NCI-H187 treated with DMSO at 0.1 percent for 48 hours (cell line): ENCODE measurements at regions not wholly inside any gene's neighbourhood (a gene's known extent, or its start where the extent isn't known, plus 50 kb on each side); places are given as distances from the start of the nearest gene placed in this dataset.

Experiments used
- DNase-seq: peaks from one replicate; lab custom pipeline; 2025; lab: John Stamatoyannopoulos, UW

GRCh38 chr5:133905424-133905823 is 63.0 kb downstream of the C5orf15 start:
- DNase-seq: no peak

GRCh38 chr5:133904641-133905040 is 63.8 kb downstream of the C5orf15 start:
- DNase-seq: no peak

DNA sequence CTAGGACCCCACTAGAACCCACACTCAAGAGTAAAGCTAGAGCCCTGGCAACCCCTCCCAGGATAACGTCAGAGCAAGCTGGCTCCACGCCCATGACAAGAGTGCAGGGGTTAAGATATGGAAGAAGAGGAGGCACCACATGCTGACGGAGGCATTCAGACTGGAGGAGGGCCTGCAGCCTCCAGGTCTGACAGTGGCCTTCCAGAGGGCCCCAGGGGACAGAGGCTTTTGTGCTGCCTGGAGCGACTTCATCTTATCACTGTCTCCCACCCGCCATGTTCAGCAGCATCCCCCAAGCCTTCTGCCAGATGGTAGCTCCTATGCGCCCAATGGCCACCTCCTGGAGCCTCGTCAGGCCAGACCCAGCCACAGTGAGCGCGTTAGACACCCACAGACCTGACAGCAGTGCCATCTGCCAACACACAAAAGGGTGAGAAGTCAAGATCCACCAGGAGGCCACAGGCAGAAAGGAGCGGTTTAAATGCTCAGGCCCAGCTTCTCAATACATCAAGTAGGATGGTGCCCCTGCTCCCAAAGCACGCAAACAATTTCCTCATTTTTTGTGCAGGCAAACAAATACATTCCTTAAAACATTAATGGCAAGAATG is 65.8 kb downstream of the C5orf15 start:
- DNase-seq: no peak

DNA sequence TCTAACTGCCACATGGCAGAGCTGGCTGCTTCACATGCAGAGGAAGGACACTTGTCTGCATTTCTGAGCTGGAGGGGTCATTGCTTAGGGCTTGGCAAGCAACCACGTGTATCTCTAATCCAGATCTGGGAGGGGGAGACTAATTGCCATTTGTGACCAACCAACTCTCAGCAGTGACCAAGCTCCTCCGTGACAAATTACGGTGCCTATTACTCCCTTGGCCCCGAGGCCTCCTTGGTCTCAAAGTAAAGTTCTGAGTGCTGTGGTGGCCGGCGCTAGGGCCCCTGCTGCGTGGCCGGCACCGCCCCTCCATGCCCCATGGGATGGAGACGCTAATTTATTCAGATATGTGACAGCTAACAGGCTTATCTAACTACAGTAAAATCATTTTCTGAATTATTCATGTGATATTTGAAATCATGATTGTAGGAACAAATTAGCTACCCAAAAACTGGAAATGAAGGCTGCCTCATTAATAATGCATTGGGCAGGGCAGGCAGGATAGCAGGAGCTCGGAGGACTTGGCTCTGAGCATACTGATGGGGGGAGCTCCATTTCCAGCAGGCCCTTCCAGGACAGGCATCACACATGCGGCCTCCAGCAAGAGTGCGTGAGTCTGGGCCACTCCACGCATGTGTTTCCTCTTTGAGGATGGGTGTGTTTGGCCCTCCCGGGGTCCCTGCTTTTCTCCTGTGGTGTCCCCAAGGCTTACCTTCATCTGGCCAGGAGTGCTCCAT is 67.7 kb downstream of the C5orf15 start:
- no peak for DNase-seq

DNA sequence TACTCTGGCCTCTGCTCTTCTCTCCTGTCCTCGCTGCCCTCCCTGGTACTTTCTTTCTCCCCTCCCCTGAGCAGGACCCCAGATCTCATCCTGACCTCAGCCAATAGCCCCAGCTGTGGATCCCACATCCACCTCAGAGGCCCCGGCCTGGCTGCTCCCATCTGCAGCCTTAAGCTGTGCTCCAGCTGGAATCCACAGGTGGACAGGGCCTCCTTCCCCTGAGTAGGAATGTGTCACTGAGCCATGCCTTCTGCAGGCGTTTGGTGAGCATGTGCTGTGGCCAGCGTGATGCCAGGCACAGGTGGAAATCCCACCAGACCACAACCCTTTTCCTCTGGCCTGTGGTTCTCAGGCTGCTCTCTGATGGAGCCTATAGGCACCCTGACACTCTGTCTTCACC is 68.9 kb downstream of the C5orf15 start:
- no peak for DNase-seq

DNA sequence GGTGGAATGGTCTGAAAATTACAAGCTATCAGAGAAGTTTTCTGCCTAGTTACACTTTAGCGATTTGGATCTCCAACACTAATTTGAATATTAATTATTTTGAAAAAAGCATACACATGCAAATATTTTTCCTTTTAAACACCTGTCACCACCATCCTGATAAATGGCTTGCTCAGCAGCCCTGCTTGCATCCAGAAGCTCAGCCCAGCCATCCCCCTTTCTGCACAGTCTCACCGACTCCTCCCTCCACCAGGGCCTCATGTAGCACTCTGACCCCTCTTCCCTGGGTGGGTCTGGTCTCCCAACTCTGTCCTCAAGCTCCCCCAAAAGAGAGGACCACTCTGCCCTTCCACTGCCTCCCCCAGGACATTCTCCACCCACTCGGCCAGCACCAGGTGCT is 70.0 kb downstream of the C5orf15 start:
- DNase-seq: no peak

DNA sequence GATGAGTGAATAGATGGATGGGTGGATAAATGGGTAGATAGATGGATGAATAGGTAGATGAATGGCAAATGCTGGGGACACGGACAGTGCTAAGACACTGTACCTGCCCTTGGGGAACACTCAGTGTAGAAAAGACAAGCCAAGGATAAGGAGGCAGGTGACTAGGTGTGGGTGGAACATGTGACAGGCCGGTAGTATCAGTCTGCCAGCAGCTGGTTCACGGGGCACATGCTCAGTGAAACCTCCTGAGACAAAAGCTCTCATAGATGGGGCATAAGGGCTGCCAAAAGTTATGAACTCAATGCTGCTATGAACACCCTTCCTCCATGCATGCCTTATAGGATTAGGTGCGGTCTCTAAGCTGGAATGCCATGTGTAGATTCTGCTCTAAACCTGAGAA is 71.0 kb downstream of the C5orf15 start:
- no peak for DNase-seq

GRCh38 chr5:133896873-133897272 is 71.6 kb downstream of the C5orf15 start:
- DNase-seq: no peak

DNA sequence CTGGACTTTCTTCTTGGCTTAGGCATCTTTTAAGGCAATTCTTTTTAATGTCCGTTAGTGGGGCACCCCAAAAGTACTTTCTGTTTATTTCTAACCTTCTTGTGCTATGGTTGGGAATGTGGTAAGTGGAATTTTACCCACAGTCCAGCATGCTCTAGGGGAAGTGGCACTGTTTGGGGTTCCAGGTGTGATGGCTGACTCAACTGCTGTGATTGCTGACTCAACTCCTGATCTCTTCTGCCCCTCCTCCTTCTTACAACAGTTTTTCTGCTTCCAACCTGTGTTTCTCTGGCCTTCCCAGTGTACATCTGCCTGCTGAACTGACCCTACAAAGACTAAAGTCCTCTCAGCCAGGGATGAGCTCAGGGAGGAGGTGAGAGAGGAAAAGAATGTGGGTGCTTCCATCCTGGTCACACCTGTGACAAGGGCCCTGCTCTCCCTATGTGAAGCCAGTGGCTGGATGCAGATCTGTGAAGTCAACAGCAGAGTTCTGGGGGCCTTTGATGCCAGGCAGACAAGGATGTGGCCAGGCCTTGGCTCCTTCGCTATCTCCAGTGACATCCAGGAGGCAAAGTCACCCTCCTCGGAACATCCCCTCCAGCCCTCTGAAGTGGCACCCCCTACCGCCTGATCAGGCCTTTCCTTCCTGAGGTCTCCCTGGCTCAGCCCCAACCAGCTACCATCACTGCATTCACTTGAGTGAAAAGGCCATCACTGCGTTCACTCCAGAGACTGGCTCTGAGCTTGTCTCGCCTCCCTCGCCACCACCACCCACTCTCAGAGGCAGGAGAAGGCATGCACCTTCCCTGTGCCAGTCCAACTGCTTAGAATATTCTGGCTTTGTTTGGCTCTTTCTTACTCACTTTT is 72.2 kb downstream of the C5orf15 start:
- DNase-seq: no peak

- no peak for DNase-seq
Observed at GRCh38 chr5:133894143-133894542, 74.3 kb downstream of the C5orf15 start.

DNA sequence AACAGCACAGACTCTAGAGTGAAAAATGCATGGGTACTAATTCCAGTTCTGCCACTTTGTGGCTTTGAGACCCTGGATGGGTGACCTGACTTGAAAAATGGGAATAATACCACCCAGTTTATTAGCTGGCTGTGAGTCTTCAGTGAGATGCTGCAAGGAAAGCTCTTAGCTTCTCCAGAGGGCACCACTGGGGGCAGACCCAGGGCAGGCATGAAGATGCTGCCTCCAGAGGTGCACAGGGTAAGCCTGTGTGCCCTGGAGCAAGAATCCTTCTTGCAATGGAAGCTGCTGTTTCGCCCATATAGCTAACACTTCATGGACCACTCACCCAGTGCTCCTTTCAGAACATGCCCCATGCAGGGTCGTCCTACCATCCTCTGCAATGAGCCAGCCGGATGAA is 75.7 kb downstream of the C5orf15 start:
- DNase-seq: no peak

GRCh38 chr5:133892306-133892705 is 76.1 kb downstream of the C5orf15 start:
- no peak for DNase-seq

- DNase-seq: no peak
Observed at GRCh38 chr5:133891390-133891789, 77.0 kb downstream of the C5orf15 start.

DNA sequence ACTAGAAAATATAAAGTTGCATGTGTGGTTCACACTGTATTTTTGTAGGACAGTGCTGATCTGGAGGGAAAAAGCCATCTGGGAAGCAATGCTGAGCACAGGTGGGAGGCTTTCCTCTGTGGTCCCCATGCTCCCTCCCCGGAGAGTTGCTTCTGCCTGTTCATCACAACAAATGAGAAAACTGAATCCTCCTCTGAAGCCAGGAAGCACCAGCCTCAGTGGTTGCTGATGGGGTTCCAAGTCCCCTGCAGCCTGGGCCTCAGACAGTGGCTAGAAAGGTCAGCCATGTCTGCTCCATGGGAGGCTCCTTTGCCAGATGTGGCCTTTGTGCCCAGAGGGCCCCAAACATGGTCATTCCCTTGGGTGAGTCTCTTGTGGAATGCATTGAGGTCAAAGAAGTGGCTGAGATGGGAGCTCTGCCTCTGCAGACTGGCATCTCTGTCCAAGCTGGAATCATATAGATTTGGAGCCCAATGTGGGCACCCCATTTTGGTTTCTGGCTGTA is 77.6 kb downstream of the C5orf15 start:
- no peak for DNase-seq

DNA sequence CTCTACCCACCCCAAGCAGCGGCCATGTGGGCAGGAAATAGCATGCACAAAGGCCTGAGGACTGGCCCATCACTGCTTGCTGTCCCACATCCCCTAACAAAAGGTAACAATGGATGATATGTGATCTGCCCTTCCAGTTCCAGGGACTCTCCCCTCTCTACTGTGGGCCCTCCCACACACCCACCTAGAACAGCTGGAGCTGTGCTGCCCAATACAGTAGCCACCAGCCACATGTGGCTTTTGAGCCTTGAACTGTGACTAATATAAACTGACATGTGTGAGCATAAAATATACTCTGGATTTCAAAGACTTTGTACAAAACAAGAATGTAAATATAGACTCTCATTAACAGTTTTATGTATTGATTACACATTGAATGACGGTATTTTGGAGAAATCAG is 78.1 kb downstream of the C5orf15 start:
- no peak for DNase-seq

GRCh38 chr5:133889271-133889905 is 79.0 kb downstream of the C5orf15 start:
- no peak for DNase-seq

DNA sequence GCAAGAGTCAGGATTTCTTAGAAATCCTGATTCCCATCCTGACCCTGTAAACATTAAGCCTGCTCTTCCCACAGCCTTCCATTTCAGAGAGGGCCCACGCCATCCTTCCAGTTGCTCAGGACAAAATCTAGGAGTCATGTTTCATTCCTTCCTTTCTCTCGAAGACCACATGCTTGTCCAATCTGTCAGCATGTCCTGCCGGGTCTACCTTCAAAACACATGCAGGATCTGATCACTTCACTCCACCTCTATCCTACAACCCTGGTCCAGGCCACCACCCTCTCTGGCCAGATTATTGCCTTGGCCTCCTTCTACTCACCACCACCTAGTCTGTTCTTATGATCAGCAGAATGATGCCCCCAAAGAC is 79.8 kb downstream of the C5orf15 start:
- no peak for DNase-seq

DNA sequence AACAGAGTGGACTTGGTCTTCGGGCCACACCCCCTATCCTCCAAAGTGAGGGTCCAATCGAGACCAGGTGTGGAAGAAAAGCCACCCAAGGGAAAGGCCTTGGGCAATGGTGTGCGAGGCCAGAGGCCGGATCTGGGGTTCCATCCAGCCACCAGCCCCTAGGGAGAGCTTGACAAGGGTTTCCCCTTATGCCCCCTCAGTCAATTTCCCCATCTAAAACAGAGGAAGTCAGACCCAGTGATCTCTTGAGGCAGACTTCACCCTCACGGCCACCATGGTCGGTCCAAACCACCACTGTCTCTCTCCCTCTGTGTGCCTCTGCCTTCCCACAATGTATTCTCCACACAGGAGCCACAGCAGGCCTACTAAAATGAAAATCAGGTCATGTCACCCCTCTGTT is 82.9 kb downstream of the C5orf15 start:
- no peak for DNase-seq

DNA sequence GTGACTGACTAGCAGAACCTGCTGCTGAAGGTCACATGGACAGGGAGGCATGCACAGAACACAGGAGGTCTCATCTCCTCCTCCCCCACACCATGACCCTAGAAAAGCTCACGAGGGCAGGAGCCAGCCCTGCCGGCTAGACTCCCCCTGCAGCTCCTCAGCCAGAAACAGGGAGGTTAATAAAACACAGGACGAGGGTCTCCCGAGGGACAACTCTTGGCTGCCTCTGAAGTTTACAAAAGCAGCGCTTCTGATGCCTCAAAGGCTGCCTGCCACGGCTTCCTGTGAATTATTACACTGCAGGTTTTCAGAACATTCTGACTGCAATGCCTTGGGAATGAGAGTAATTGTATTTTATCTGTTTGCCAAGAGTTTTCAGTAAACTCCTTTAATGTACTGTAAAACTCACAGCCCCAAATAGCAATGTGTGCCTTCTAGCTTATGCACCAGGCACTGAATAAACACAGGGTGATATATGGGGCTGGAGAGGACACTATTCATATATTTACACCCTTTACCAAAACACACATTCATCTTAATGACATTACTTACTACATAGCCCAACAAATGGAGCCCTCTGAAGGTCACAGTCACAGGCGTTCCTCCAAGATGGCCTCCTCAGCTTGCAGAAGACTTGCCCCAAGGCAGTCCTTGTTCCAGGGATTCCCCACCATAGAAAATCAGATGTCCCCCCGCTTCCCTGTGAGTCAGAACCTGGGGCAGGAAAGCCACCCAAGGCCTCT is 83.7 kb downstream of the C5orf15 start:
- no peak for DNase-seq

GRCh38 chr5:133883916-133884315 is 84.5 kb downstream of the C5orf15 start:
- no peak for DNase-seq

DNA sequence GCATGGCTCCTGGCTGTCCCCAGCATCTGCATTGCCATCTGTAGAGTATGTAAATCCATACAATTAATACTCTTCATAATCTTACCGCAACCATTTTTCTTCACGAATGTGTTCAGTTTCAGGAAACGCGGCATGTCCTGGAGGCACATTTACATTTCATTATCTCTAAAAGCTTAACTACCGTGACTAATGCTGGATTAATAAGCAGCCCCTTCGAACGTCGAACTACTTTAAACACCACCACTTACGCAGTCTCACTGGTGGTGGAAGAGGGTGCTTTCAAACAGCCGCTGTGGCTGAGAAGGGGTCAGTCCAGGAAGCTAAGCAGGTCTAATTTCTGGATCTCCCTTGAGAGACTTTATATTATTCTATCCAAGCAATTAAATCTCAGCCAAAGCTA is 85.6 kb downstream of the C5orf15 start:
- DNase-seq: no peak

- DNase-seq: no peak
Observed at GRCh38 chr5:133882389-133882695, 86.1 kb downstream of the C5orf15 start.
